ENCODE measurements at regions not wholly inside any gene's neighbourhood (a gene's known extent, or its start where the extent isn't known, plus 50 kb on each side); places are given as distances from the start of the nearest gene placed in this dataset.

DNA sequence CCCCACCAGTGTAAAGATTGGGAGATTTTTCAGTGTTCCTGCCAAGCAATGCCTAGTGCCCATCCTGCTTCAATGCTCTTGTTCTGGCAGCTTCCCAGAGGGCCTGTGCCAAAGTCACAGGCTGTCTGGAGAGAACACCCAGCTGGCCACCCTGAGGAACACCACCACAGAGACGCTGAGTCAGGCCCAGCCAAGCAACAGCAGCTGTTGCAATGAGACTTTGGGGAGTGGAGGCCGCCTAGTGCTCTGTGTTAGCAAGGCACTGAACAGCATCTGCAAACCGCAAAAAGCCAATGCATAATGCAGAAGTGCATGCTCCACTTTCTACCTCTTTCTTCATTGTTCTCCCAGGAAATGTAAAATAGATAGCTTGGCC lies 168.1 kb downstream of the NXPE2 start:
- Mint-ChIP-seq H3K27ac (no peak overlapping the region), H3K27me3 (ENCODE audit: low read depth) (peaks cover 3% of the 10 kb centered on the region; the same call in 1 of the 2 replicates), H3K4me1 (peaks cover 50% of the 10 kb centered on the region), H3K9me3 (no peaks in the 10 kb centered on the region), H3K36me3 (no peaks in the 10 kb centered on the region), H3K4me3 (no peak overlapping the region)
- DNase-seq (ENCODE audit: low spot score) (no peak), ATAC-seq (peak; percentile 80)
- ChIA-PET POLR2A (interaction anchor here (0.6 kb wide), 1 partner anchor 29 kb away, joined by 3 read pairs; no protein-coding TSS in a partner anchor), CTCF (interaction anchor here (0.6 to 2.2 kb wide), 6 partner anchors 25 to 378 kb away, joined by 3 to 6 read pairs (median 4); no protein-coding TSS in a partner anchor)
- TF ChIP-seq CREM (CRISPR knock-in tag; IDR thresholded peaks at IDR 0.05) = no peak
- no peak for TF ChIP-seq HMGA2 (CRISPR knock-in tag; IDR thresholded peaks at IDR 0.05)
- TF ChIP-seq CBFB (CRISPR knock-in tag; IDR thresholded peaks at IDR 0.05; ENCODE audit: low read depth) = no peak
- TF ChIP-seq, protein P1, sequence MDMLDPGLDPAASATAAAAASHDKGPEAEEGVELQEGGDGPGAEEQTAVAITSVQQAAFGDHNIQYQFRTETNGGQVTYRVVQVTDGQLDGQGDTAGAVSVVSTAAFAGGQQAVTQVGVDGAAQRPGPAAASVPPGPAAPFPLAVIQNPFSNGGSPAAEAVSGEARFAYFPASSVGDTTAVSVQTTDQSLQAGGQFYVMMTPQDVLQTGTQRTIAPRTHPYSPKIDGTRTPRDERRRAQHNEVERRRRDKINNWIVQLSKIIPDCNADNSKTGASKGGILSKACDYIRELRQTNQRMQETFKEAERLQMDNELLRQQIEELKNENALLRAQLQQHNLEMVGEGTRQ (CRISPR knock-in tag; IDR thresholded peaks at IDR 0.05) = no peak
- TF ChIP-seq, protein P2, sequence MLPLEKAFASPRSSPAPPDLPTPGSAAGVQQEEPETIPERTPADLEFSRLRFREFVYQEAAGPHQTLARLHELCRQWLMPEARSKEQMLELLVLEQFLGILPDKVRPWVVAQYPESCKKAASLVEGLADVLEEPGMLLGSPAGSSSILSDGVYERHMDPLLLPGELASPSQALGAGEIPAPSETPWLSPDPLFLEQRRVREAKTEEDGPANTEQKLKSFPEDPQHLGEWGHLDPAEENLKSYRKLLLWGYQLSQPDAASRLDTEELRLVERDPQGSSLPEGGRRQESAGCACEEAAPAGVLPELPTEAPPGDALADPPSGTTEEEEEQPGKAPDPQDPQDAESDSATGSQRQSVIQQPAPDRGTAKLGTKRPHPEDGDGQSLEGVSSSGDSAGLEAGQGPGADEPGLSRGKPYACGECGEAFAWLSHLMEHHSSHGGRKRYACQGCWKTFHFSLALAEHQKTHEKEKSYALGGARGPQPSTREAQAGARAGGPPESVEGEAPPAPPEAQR (CRISPR knock-in tag; IDR thresholded peaks at IDR 0.05) = no peak
- TF ChIP-seq, protein P3, sequence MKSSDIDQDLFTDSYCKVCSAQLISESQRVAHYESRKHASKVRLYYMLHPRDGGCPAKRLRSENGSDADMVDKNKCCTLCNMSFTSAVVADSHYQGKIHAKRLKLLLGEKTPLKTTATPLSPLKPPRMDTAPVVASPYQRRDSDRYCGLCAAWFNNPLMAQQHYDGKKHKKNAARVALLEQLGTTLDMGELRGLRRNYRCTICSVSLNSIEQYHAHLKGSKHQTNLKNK (CRISPR knock-in tag; IDR thresholded peaks at IDR 0.05) = no peak
- TF ChIP-seq, protein P4, sequence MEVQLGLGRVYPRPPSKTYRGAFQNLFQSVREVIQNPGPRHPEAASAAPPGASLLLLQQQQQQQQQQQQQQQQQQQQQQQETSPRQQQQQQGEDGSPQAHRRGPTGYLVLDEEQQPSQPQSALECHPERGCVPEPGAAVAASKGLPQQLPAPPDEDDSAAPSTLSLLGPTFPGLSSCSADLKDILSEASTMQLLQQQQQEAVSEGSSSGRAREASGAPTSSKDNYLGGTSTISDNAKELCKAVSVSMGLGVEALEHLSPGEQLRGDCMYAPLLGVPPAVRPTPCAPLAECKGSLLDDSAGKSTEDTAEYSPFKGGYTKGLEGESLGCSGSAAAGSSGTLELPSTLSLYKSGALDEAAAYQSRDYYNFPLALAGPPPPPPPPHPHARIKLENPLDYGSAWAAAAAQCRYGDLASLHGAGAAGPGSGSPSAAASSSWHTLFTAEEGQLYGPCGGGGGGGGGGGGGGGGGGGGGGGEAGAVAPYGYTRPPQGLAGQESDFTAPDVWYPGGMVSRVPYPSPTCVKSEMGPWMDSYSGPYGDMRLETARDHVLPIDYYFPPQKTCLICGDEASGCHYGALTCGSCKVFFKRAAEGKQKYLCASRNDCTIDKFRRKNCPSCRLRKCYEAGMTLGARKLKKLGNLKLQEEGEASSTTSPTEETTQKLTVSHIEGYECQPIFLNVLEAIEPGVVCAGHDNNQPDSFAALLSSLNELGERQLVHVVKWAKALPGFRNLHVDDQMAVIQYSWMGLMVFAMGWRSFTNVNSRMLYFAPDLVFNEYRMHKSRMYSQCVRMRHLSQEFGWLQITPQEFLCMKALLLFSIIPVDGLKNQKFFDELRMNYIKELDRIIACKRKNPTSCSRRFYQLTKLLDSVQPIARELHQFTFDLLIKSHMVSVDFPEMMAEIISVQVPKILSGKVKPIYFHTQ (CRISPR knock-in tag; IDR thresholded peaks at IDR 0.05) = no peak
- TF ChIP-seq, protein P5, sequence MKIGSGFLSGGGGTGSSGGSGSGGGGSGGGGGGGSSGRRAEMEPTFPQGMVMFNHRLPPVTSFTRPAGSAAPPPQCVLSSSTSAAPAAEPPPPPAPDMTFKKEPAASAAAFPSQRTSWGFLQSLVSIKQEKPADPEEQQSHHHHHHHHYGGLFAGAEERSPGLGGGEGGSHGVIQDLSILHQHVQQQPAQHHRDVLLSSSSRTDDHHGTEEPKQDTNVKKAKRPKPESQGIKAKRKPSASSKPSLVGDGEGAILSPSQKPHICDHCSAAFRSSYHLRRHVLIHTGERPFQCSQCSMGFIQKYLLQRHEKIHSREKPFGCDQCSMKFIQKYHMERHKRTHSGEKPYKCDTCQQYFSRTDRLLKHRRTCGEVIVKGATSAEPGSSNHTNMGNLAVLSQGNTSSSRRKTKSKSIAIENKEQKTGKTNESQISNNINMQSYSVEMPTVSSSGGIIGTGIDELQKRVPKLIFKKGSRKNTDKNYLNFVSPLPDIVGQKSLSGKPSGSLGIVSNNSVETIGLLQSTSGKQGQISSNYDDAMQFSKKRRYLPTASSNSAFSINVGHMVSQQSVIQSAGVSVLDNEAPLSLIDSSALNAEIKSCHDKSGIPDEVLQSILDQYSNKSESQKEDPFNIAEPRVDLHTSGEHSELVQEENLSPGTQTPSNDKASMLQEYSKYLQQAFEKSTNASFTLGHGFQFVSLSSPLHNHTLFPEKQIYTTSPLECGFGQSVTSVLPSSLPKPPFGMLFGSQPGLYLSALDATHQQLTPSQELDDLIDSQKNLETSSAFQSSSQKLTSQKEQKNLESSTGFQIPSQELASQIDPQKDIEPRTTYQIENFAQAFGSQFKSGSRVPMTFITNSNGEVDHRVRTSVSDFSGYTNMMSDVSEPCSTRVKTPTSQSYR (CRISPR knock-in tag; IDR thresholded peaks at IDR 0.05) = no peak
- TF ChIP-seq KAT7 (CRISPR knock-in tag; IDR thresholded peaks at IDR 0.05; ENCODE audit: borderline replicate concordance) = no peak
- TF ChIP-seq GRHL2 (CRISPR knock-in tag; IDR thresholded peaks at IDR 0.05; ENCODE audit: insufficient replicate concordance, severe bottlenecking) = no peak

DNA sequence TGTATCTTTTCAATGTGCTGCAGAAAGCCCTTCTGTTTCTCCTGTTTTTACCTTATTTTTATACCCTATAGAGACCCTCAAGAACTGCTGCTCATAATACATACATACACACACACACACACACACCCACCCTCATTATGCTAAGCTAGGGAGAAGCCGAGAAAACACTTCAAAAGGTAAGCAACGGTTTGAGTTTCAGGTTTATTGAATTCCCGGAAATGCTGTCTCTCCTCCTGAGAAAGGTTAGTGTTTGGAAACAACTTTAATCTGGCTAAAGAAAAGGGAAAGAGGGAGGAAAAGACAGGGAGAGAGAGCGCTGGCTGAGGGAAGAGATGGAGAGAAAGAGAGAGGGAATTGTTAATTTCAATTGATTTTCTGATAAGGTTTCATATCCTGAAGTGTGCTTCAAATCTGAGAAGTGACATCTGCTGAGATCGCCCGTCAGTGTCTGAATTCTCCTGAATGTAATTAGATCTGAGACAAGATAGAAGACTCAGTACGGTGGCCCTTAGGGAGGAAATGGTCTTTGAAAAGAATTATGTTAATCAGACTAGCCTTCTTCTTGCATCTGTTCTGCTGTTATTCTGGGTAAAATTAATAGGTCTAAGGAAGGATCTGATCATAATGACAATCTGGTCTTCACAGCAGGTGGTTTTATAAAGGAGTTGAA lies 169.1 kb downstream of the NXPE2 start:
- H3K9me3 Mint-ChIP-seq = no peaks in the 10 kb centered on the region
- peaks cover 48% of the 10 kb centered on the region for H3K4me1 Mint-ChIP-seq
- peak overlapping the region; percentile 35 for H3K27ac Mint-ChIP-seq
- no peaks in the 10 kb centered on the region for H3K36me3 Mint-ChIP-seq
- no peak; the same call in 1 of the 2 replicates for ATAC-seq
- ChIA-PET CTCF (interaction anchor here (0.9 to 2.2 kb wide), 7 partner anchors 15 to 73 kb away, joined by 3 to 6 read pairs (median 5); no protein-coding TSS in a partner anchor), POLR2A (no interaction called here)
- peak overlapping the region; percentile 24 for H3K4me3 Mint-ChIP-seq
- peaks cover under 1% of the 10 kb centered on the region; the same call in 1 of the 2 replicates for H3K27me3 Mint-ChIP-seq (ENCODE audit: low read depth)
- no peak for DNase-seq (ENCODE audit: low spot score)
- TF ChIP-seq FOXP1 (CRISPR knock-in tag; IDR thresholded peaks at IDR 0.05; ENCODE audit: borderline replicate concordance) (no peak), CBFB (CRISPR knock-in tag; IDR thresholded peaks at IDR 0.05; ENCODE audit: low read depth) (no peak)
- TF ChIP-seq, protein P6, sequence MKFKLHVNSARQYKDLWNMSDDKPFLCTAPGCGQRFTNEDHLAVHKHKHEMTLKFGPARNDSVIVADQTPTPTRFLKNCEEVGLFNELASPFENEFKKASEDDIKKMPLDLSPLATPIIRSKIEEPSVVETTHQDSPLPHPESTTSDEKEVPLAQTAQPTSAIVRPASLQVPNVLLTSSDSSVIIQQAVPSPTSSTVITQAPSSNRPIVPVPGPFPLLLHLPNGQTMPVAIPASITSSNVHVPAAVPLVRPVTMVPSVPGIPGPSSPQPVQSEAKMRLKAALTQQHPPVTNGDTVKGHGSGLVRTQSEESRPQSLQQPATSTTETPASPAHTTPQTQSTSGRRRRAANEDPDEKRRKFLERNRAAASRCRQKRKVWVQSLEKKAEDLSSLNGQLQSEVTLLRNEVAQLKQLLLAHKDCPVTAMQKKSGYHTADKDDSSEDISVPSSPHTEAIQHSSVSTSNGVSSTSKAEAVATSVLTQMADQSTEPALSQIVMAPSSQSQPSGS (CRISPR knock-in tag; IDR thresholded peaks at IDR 0.05; ENCODE audit: borderline replicate concordance, low read depth) = no peak
- TF ChIP-seq, protein P7, sequence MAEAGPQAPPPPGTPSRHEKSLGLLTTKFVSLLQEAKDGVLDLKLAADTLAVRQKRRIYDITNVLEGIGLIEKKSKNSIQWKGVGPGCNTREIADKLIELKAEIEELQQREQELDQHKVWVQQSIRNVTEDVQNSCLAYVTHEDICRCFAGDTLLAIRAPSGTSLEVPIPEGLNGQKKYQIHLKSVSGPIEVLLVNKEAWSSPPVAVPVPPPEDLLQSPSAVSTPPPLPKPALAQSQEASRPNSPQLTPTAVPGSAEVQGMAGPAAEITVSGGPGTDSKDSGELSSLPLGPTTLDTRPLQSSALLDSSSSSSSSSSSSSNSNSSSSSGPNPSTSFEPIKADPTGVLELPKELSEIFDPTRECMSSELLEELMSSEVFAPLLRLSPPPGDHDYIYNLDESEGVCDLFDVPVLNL (CRISPR knock-in tag; IDR thresholded peaks at IDR 0.05; ENCODE audit: borderline replicate concordance, low read depth) = no peak
- TF ChIP-seq, protein P8, sequence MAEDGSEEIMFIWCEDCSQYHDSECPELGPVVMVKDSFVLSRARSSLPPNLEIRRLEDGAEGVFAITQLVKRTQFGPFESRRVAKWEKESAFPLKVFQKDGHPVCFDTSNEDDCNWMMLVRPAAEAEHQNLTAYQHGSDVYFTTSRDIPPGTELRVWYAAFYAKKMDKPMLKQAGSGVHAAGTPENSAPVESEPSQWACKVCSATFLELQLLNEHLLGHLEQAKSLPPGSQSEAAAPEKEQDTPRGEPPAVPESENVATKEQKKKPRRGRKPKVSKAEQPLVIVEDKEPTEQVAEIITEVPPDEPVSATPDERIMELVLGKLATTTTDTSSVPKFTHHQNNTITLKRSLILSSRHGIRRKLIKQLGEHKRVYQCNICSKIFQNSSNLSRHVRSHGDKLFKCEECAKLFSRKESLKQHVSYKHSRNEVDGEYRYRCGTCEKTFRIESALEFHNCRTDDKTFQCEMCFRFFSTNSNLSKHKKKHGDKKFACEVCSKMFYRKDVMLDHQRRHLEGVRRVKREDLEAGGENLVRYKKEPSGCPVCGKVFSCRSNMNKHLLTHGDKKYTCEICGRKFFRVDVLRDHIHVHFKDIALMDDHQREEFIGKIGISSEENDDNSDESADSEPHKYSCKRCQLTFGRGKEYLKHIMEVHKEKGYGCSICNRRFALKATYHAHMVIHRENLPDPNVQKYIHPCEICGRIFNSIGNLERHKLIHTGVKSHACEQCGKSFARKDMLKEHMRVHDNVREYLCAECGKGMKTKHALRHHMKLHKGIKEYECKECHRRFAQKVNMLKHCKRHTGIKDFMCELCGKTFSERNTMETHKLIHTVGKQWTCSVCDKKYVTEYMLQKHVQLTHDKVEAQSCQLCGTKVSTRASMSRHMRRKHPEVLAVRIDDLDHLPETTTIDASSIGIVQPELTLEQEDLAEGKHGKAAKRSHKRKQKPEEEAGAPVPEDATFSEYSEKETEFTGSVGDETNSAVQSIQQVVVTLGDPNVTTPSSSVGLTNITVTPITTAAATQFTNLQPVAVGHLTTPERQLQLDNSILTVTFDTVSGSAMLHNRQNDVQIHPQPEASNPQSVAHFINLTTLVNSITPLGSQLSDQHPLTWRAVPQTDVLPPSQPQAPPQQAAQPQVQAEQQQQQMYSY (CRISPR knock-in tag; IDR thresholded peaks at IDR 0.05) = no peak

Data from WTC11 (cell line).